Effector memory CD8-positive, alpha-beta T cell (primary cell): ENCODE measurements at regions not wholly inside any gene's neighbourhood (a gene's known extent, or its start where the extent isn't known, plus 50 kb on each side); places are given as distances from the start of the nearest gene placed in this dataset.

ENCODE experiments used
- ATAC-seq: fragments of 150-1000 bp; cut with Tn5 transposase; replicated peaks from 2 replicates; pipeline ENCODE4 v1.10.0; 2021; ENCODE audit warnings: mild to moderate bottlenecking, moderate library complexity
- DNase-seq, 3 experiments: peaks; one replicate each; pipeline ENCODE4 v3.0.0; 2021
- H3K27ac Mint-ChIP-seq, 2 donors: one replicate each; pipeline ENCODE4 v1.8.0; 2022; ENCODE audit warnings: mild to moderate bottlenecking in 2 of 2, mixed read lengths in 2 of 2, moderate library complexity in 2 of 2
- H3K27me3 Mint-ChIP-seq, 2 donors: one replicate each; pipeline ENCODE4 v1.8.0; 2022; ENCODE audit warnings: mixed read lengths in 2 of 2
- H3K36me3 Mint-ChIP-seq: one replicate; pipeline ENCODE4 v1.8.0; 2022; ENCODE audit warnings: mild to moderate bottlenecking, moderate library complexity, mixed read lengths; ENCODE audit not compliant: insufficient read depth
- H3K4me1 Mint-ChIP-seq, 2 donors: one replicate each; pipeline ENCODE4 v1.8.0; 2022; ENCODE audit warnings: low read depth in 2 of 2, mixed read lengths in 2 of 2
- H3K4me3 Mint-ChIP-seq, 2 donors: one replicate each; pipeline ENCODE4 v1.8.0; 2022; ENCODE audit warnings: mild to moderate bottlenecking in 2 of 2, mixed read lengths in 2 of 2, moderate library complexity in 2 of 2
- H3K9me3 Mint-ChIP-seq, 2 donors: one replicate each; pipeline ENCODE4 v1.8.0; 2022; ENCODE audit warnings: mixed read lengths in 2 of 2

GRCh38 chr5:74216012-74216411 lies 424.5 kb downstream of the ENC1 start:
- Mint-ChIP-seq H3K4me3 (no peak overlapping the region), H3K27me3 (peaks cover 14 to 18% of the 10 kb centered on the region in 2 donors), H3K9me3 (no peaks in the 10 kb centered on the region), H3K36me3 (no peaks in the 10 kb centered on the region), H3K27ac (no peak overlapping the region), H3K4me1 (peaks cover 0 to 2% of the 10 kb centered on the region in 2 donors)
- ATAC-seq (no peak), DNase-seq (no peak)

- no peak overlapping the region for H3K4me3 Mint-ChIP-seq
- DNase-seq (no peak), ATAC-seq (no peak)
- no peaks in the 10 kb centered on the region for H3K36me3 Mint-ChIP-seq
- H3K27me3 Mint-ChIP-seq: peaks cover 18 to 19% of the 10 kb centered on the region in 2 donors
- H3K4me1 Mint-ChIP-seq: peaks cover 0 to 2% of the 10 kb centered on the region in 2 donors
- H3K27ac Mint-ChIP-seq: no peak overlapping the region
- no peaks in the 10 kb centered on the region for H3K9me3 Mint-ChIP-seq
These were observed 428.2 kb downstream of the ENC1 start for GRCh38 chr5:74212336-74212735.

- no peak overlapping the region for H3K27ac Mint-ChIP-seq
- ATAC-seq (no peak), DNase-seq (no peak)
- H3K4me1 Mint-ChIP-seq: peaks cover 0 to 2% of the 10 kb centered on the region in 2 donors
- H3K9me3 Mint-ChIP-seq: no peaks in the 10 kb centered on the region
- no peaks in the 10 kb centered on the region for H3K36me3 Mint-ChIP-seq
- H3K4me3 Mint-ChIP-seq: no peak overlapping the region
- H3K27me3 Mint-ChIP-seq: peaks cover 14 to 15% of the 10 kb centered on the region in 2 donors
These were observed 431.0 kb downstream of the ENC1 start for GRCh38 chr5:74209571-74209970.

- Mint-ChIP-seq H3K27me3 (peaks cover 14 to 16% of the 10 kb centered on the region in 2 donors), H3K4me3 (no peak overlapping the region), H3K4me1 (no peaks in the 10 kb centered on the region), H3K36me3 (no peaks in the 10 kb centered on the region), H3K27ac (no peak overlapping the region), H3K9me3 (no peaks in the 10 kb centered on the region)
- ATAC-seq: no peak
- DNase-seq: no peak
These were observed 433.7 kb downstream of the ENC1 start for GRCh38 chr5:74206579-74207550.

DNA sequence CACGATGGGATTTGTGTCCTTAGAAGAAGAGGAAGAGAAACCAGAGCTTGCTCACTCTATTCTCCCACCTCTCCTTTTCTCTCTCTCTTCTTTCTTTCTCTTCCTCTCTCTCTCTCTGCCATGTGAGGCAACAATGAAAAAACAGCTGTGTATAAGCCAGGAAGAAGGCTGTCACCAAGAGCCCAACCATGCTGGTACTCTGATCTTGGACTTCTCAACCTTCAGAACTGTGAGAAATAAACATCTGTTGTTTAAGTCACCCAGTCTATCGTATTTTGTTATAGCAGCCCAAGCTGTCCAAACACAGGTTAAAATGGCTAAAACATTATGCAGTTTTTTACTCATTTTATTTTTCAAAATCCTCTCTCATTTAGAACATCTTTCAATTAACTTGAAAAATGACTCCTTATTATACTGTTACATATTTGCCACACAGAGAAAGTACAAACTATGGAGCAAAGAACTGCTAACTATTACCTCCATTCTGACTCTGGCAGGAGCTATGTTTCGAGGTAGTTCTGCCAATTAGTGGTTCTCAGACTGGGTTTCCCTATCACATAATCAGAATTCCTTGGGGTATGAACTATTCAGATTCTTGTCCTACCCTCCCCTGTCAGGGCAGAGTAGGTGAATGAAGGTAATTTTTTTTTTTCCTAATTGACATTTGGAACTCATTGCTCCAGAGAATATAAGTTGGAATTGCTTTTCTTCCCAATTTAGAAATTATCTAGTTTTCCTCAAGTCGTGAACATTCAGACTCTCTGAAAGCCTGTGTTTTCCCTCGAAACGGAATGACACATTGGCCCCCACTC lies 434.6 kb downstream of the ENC1 start:
- Mint-ChIP-seq H3K27ac (no peak overlapping the region), H3K36me3 (no peaks in the 10 kb centered on the region), H3K4me3 (no peak overlapping the region), H3K4me1 (no peaks in the 10 kb centered on the region), H3K27me3 (peaks cover 14 to 18% of the 10 kb centered on the region in 2 donors), H3K9me3 (no peaks in the 10 kb centered on the region)
- no peak for DNase-seq
- ATAC-seq: no peak

DNA sequence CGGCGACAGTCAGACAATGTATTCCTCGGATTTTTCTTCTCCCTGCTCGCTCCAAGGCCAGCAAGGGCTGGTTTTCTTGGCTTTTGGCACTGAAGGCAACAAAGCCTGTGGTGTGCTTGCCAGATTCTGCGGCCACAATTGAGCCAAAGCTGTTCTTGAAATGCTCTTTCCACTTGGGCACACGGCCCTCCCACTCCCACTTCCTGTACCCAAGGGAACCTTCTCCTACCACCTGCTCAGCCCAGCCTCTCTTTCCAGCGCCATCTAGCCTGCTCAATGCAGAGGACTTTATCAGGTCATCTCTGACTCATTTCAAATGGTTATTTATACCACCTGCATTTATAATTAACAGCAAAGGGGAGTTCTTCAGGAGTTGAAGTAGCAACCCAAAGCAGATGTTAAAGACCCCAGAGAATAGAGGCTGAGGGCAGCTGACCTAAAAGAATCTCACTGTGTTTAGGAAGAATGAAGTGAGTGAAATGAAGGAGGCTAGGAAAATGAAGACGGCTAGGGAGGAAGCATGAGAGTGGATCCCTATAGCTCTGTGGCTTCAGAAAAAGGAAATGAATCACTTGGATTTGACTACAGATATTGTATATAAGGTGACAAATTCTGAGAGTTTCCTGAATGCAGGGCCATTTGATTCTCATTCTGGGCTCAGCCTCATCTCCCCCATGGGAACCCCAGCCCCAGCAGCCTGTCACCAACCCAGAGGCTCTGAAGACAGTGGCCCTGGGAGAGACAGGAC lies 439.0 kb downstream of the ENC1 start:
- Mint-ChIP-seq H3K36me3 (no peaks in the 10 kb centered on the region), H3K4me1 (no peaks in the 10 kb centered on the region), H3K27me3 (peaks cover 5 to 14% of the 10 kb centered on the region in 2 donors), H3K4me3 (no peak overlapping the region), H3K9me3 (no peaks in the 10 kb centered on the region), H3K27ac (no peak overlapping the region)
- ATAC-seq: no peak
- no peak for DNase-seq

DNA sequence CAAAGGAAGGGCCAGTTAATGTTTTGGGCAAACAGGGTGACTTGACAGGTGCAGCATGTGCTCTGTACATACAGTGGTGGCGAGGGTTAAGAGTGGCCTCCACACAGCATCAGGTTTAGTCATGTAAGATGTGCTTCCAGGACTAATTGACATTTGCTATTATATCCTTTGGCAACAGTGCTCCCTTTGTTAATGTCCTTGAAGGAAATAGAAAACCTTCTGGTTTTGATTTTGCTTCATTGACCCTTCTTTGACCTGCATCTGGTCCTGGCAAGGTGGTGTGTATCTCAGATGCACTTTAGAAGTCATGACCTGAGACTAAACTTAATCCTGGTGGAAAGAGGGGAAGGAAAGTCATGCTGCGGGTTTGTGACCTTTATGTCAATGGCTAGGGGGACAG lies 440.0 kb downstream of the ENC1 start:
- no peak for ATAC-seq

DNA sequence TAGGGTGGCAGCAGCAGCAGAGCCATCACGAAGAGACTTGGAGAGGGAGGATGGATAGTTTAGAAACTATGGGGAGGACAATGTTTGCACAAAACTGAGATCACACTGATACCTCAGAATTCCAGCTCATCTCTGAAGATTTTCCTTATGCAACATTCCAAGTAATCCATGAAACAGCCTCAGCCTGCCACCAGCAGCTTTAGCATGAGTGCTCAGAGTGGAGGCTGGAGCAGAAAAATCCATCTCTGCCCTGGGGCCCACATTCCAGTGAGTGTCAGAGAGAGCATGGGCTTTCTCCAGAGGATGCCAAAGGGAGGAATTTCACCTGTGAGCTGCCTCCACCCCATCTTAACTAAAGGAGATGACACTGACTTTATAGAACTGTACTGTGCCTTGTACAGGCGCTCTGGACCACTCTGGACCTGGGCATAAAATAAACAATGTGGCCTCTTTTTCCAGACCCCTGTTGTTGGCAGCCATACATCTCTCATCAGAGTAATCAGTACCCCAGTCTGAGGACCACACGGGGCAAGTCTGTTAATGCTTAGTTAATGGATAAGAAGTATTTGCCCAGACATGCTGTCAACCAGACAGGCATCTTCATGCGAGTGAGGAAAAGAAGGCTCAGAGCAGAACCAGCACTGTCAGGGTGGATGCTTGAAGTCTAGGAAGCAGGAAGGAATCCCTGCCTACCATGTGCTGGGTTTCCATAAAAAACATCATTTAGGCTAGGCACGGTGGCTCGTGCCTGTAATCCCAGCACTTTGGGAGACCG lies 440.9 kb downstream of the ENC1 start:
- Mint-ChIP-seq H3K27me3 (peaks cover 0 to 10% of the 10 kb centered on the region in 2 donors), H3K4me1 (no peaks in the 10 kb centered on the region), H3K9me3 (no peaks in the 10 kb centered on the region), H3K27ac (no peak overlapping the region), H3K36me3 (no peaks in the 10 kb centered on the region), H3K4me3 (no peak overlapping the region)
- ATAC-seq (no peak), DNase-seq (no peak)

More for the DNA sequence above, 440.0 kb downstream of the ENC1 start:
- H3K4me1 Mint-ChIP-seq: no peaks in the 10 kb centered on the region
- no peak overlapping the region for H3K27ac Mint-ChIP-seq
- no peaks in the 10 kb centered on the region for H3K9me3 Mint-ChIP-seq
- no peak for DNase-seq
- no peaks in the 10 kb centered on the region for H3K36me3 Mint-ChIP-seq
- no peak overlapping the region for H3K4me3 Mint-ChIP-seq
- H3K27me3 Mint-ChIP-seq: peaks cover under 1 to 10% of the 10 kb centered on the region in 2 donors

- Mint-ChIP-seq H3K4me1 (no peaks in the 10 kb centered on the region), H3K9me3 (no peaks in the 10 kb centered on the region), H3K27me3 (peaks cover 0 to 10% of the 10 kb centered on the region in 2 donors), H3K27ac (no peak overlapping the region), H3K4me3 (no peak overlapping the region), H3K36me3 (no peaks in the 10 kb centered on the region)
- DNase-seq: no peak
- no peak for ATAC-seq
These were observed 441.5 kb downstream of the ENC1 start for GRCh38 chr5:74199005-74199404.

DNA sequence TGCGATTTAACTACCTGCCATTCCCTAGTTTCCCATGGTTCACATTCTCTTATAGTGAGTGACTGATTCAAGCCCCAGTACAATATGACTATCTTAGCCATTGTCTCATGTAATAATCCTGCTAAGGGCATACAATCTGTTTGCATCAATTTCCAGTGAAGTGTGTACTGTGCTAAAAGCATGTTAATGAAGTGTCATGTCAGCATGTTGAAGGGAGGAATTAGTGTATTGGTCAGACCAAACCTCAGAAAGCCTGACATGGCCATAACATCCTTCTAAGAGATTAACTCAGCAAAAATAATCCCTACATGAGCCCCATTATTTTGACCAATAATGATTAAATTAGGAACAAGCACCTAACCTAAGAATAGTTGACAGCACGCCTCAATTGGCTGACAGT lies 442.4 kb downstream of the ENC1 start:
- Mint-ChIP-seq H3K9me3 (no peaks in the 10 kb centered on the region), H3K4me1 (no peaks in the 10 kb centered on the region), H3K27ac (no peak overlapping the region), H3K4me3 (no peak overlapping the region), H3K36me3 (no peaks in the 10 kb centered on the region), H3K27me3 (peaks cover under 1 to 11% of the 10 kb centered on the region in 2 donors)
- no peak for ATAC-seq
- DNase-seq: no peak

- H3K4me1 Mint-ChIP-seq: no peaks in the 10 kb centered on the region
- H3K9me3 Mint-ChIP-seq: no peaks in the 10 kb centered on the region
- peaks cover 10 to 15% of the 10 kb centered on the region in 2 donors for H3K27me3 Mint-ChIP-seq
- no peak overlapping the region for H3K27ac Mint-ChIP-seq
- no peak overlapping the region for H3K4me3 Mint-ChIP-seq
- no peaks in the 10 kb centered on the region for H3K36me3 Mint-ChIP-seq
- no peak for ATAC-seq
- DNase-seq: no peak
These were observed 444.3 kb downstream of the ENC1 start for GRCh38 chr5:74196233-74196632.

GRCh38 chr5:74194196-74194595 lies 446.3 kb downstream of the ENC1 start:
- DNase-seq (no peak), ATAC-seq (no peak)
- peaks cover 10 to 12% of the 10 kb centered on the region in 2 donors for H3K27me3 Mint-ChIP-seq
- no peaks in the 10 kb centered on the region for H3K4me1 Mint-ChIP-seq
- H3K27ac Mint-ChIP-seq: no peak overlapping the region
- H3K36me3 Mint-ChIP-seq: no peaks in the 10 kb centered on the region
- no peak overlapping the region for H3K4me3 Mint-ChIP-seq
- no peaks in the 10 kb centered on the region for H3K9me3 Mint-ChIP-seq
